Upper lobe of left lung (tissue), 4 donors: ENCODE measurements at regions not wholly inside any gene's neighbourhood (a gene's known extent, or its start where the extent isn't known, plus 50 kb on each side); places are given as distances from the start of the nearest gene placed in this dataset.

Source experiments
- EP300 ChIP-seq, 4 donors: sonication (generic); formaldehyde crosslinking; IDR thresholded peaks; one replicate each; pipeline ENCODE4 v1.5.1; 2017; ENCODE audit warnings: antibody characterized with exemption in 4 of 4, control low read depth in 2 of 4
- POLR2A ChIP-seq, 4 donors: fragments of 450-650 bp; IDR thresholded peaks; one replicate each; pipeline ENCODE4 v1.5.1; 2016 to 2017; ENCODE audit warnings: antibody characterized with exemption in 4 of 4, mild to moderate bottlenecking in 2 of 4
- POLR2AphosphoS5 ChIP-seq, 2 donors: sonication (generic); formaldehyde crosslinking; IDR thresholded peaks; one replicate each; pipeline ENCODE4 v1.5.1; 2017; ENCODE audit warnings: antibody characterized with exemption in 2 of 2
- TF ChIP-seq, protein P1 (sequence below), 6 experiments: fragments of 450-650 bp in 4 of 6; fragments of 200-600 bp in 2 of 6; sonication (generic) in 2 of 6; IDR thresholded peaks; one replicate each; pipeline ENCODE4 v1.5.1; 2016 to 2019; ENCODE audit warnings: antibody characterized with exemption in 6 of 6

DNA sequence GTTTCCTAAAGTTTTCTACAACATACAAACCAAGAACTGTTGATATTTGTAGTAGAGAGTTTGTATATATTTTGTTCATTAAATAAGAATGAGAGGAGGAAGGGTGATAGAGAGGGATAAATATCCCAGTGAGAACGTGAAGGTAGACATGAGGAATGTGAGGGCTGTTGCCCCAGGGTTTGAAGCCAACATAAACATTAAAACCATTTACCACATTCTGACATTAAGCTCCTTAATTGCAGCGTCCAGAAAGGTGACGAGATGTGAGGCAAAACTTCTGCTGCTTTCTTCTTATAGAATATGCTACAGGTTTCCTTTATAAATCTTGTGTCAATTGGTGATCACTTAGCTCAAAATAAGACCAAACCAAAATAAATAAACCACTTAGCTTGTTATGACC, 267.8 kb upstream of the CNTN4 start:
- TF ChIP-seq, protein P1, sequence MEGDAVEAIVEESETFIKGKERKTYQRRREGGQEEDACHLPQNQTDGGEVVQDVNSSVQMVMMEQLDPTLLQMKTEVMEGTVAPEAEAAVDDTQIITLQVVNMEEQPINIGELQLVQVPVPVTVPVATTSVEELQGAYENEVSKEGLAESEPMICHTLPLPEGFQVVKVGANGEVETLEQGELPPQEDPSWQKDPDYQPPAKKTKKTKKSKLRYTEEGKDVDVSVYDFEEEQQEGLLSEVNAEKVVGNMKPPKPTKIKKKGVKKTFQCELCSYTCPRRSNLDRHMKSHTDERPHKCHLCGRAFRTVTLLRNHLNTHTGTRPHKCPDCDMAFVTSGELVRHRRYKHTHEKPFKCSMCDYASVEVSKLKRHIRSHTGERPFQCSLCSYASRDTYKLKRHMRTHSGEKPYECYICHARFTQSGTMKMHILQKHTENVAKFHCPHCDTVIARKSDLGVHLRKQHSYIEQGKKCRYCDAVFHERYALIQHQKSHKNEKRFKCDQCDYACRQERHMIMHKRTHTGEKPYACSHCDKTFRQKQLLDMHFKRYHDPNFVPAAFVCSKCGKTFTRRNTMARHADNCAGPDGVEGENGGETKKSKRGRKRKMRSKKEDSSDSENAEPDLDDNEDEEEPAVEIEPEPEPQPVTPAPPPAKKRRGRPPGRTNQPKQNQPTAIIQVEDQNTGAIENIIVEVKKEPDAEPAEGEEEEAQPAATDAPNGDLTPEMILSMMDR (IDR thresholded peaks at IDR 0.05), result no peak
- TF ChIP-seq POLR2AphosphoS5 (IDR thresholded peaks at IDR 0.05) (no peak), POLR2A (IDR thresholded peaks at IDR 0.05) (no peak), EP300 (IDR thresholded peaks at IDR 0.05) (no peak)
